Testis (tissue), 2 donors: ENCODE measurements at regions not wholly inside any gene's neighbourhood (a gene's known extent, or its start where the extent isn't known, plus 50 kb on each side); places are given as distances from the start of the nearest gene placed in this dataset.

Source experiments
- DNase-seq: peaks from one replicate; pipeline ENCODE4 v3.0.0-alpha.2; 2019
- H3K27ac ChIP-seq, 2 donors: fragments of 200-600 bp; sonication (generic); one replicate each; pipeline ENCODE4 v1.5.1; 2019
- H3K27me3 ChIP-seq: fragments of 200-600 bp; sonication (generic); one replicate; pipeline ENCODE4 v1.5.1; 2019
- H3K36me3 ChIP-seq: fragments of 200-600 bp; sonication (generic); one replicate; pipeline ENCODE4 v1.5.1; 2017; ENCODE audit warnings: low read depth; ENCODE audit errors: missing control alignments
- H3K4me1 ChIP-seq: fragments of 200-600 bp; sonication (generic); one replicate; pipeline ENCODE4 v1.5.1; 2019
- H3K4me3 ChIP-seq, 2 donors: fragments of 200-600 bp; sonication (generic); one replicate each; pipeline ENCODE4 v1.5.1; 2017 to 2019
- H3K9me3 ChIP-seq: fragments of 200-600 bp; sonication (generic); one replicate; pipeline ENCODE4 v1.5.1; 2017
- POLR2A ChIP-seq: fragments of 450-650 bp; IDR thresholded peaks from one replicate; pipeline ENCODE4 v1.6.1; 2017; ENCODE audit warnings: antibody characterized with exemption, mild to moderate bottlenecking, moderate library complexity
- WGBS, 2 donors: methylation state at CpG; one replicate each; pipeline ENCODE4 v1.1.5; 2018; 5-methylcytosine and 5-hydroxymethylcytosine counted together
- intact Hi-C: fragments of 100-400 bp; cut with DNase I; formaldehyde crosslinking; loops from one replicate; pipeline ENCODE4 v1.15.1; 2023; ENCODE audit warnings: low total_unique reads
- TF ChIP-seq, protein P1 (sequence below), 3 experiments: fragments of 450-650 bp in 2 of 3; fragments of 200-600 bp in 1 of 3; sonication (generic) in 1 of 3; IDR thresholded peaks; one replicate each; pipeline ENCODE4 v1.5.1; 2016 to 2019; ENCODE audit warnings: antibody characterized with exemption in 3 of 3, mild to moderate bottlenecking in 2 of 3, moderate library complexity in 1 of 3

DNA sequence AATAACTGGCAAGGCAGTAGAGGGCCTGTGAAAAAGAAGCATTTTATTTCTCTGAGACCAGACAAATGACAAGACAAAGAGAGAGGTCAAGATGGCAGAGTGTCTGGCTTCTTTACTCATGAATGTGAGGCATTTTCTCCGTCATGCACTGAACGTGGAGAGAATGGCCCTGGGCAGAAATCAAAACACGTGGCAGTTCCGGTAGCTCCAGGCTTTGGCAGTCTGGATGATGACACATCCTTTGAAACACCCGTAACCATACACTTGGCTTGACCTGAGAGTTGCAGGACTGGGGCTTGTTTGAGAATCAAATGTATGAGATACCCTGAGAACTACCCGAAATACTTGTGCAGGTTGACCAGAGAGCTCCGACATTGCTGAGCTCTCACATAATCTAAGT, 537.6 kb downstream of the ACTR3B start:
- no peak for TF ChIP-seq POLR2A
- TF ChIP-seq, protein P1, sequence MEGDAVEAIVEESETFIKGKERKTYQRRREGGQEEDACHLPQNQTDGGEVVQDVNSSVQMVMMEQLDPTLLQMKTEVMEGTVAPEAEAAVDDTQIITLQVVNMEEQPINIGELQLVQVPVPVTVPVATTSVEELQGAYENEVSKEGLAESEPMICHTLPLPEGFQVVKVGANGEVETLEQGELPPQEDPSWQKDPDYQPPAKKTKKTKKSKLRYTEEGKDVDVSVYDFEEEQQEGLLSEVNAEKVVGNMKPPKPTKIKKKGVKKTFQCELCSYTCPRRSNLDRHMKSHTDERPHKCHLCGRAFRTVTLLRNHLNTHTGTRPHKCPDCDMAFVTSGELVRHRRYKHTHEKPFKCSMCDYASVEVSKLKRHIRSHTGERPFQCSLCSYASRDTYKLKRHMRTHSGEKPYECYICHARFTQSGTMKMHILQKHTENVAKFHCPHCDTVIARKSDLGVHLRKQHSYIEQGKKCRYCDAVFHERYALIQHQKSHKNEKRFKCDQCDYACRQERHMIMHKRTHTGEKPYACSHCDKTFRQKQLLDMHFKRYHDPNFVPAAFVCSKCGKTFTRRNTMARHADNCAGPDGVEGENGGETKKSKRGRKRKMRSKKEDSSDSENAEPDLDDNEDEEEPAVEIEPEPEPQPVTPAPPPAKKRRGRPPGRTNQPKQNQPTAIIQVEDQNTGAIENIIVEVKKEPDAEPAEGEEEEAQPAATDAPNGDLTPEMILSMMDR (IDR thresholded peaks at IDR 0.05) = no peak
- H3K27ac ChIP-seq = no peak overlapping the region
- H3K27me3 ChIP-seq = no peaks in the 10 kb centered on the region
- H3K4me1 ChIP-seq = no peaks in the 10 kb centered on the region
- no peak for DNase-seq
- WGBS, 2 donors = 82 to 83% methylated on average over 7 of the region's 7 CpGs
- H3K4me3 ChIP-seq = no peak overlapping the region
- intact Hi-C loops = no loop called here
- H3K36me3 ChIP-seq = no peaks in the 10 kb centered on the region
- H3K9me3 ChIP-seq = no peaks in the 10 kb centered on the region

DNA sequence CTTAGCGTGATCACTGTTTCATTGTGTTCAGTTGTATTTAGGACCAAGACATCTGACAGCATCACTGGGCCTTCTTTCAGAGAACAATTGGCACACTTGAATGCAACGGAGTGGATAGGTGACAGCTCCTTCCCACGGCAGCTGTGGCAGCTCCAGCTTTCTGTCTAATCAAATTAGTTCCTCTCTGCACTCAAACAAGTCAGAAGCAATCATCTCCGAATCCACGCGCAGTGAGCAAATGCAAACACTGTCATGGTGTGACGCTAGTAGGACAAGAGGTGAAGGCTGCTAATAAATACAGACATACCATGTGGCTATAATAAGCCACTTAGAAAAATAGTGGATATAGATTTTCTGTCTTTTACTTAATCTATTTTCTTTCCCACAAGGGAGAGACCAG, 542.4 kb downstream of the ACTR3B start:
- no peaks in the 10 kb centered on the region for H3K4me1 ChIP-seq
- H3K4me3 ChIP-seq = no peak overlapping the region
- H3K27ac ChIP-seq = no peak overlapping the region
- no peak for TF ChIP-seq POLR2A
- TF ChIP-seq, protein P1 (IDR thresholded peaks at IDR 0.05) = no peak
- intact Hi-C loops = no loop called here
- no peaks in the 10 kb centered on the region for H3K9me3 ChIP-seq
- no peaks in the 10 kb centered on the region for H3K27me3 ChIP-seq
- WGBS, 2 donors = 71 to 81% methylated on average over 7 of the region's 7 CpGs
- no peaks in the 10 kb centered on the region for H3K36me3 ChIP-seq
- no peak for DNase-seq

DNA sequence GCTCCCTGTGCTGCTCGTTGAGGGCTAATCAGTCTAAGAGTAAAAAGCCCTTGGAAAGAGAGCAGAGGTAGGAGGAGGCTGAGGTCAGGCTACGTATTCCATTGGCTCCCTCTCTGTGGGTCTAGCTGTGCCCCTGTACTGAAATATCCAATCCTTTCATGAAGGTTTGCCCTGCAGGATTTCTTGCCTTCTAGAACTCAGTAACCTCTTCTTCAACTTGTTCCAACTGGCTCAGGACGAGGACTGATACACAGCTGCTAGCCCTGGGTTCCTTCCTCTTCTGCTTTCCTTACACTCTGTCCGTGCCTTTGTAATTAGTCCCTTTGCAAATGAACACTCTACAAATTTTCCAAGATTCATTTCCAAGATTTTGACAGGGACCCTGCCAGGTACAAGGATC, 560.5 kb downstream of the ACTR3B start:
- Histone ChIP-seq H3K27ac (no peak overlapping the region), H3K4me3 (no peak overlapping the region), H3K9me3 (no peaks in the 10 kb centered on the region), H3K4me1 (no peaks in the 10 kb centered on the region), H3K27me3 (no peaks in the 10 kb centered on the region), H3K36me3 (no peaks in the 10 kb centered on the region)
- WGBS, 2 donors = 28 to 41% methylated on average over 4 of the region's 4 CpGs
- no peak for DNase-seq
- TF ChIP-seq POLR2A = no peak
- TF ChIP-seq, protein P1 (IDR thresholded peaks at IDR 0.05) = no peak
- intact Hi-C loops = no loop called here

DNA sequence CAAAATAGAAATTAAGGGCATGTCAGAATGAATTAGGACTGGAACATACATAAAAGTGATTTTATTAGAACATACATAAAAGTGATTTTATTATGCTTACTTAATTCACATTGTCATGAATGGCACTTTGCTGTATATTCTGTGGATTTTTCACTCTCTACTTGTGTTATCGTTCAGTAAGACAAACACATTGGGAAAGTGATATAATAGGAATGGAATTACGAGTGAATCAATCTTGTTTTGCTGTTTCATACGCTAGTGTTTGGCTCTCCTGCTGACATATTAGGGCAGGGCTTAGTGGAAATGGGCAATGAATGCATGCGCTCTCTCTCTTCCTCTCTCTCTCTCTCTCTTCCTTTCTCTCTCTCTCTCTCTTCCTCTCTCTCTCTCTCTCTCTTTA, 561.1 kb downstream of the ACTR3B start:
- intact Hi-C loops = no loop called here
- TF ChIP-seq, protein P1 (IDR thresholded peaks at IDR 0.05) = no peak
- no peak for TF ChIP-seq POLR2A
- H3K4me1 ChIP-seq = no peaks in the 10 kb centered on the region
- 64 to 80% methylated on average over 4 of the region's 4 CpGs for WGBS, 2 donors
- H3K4me3 ChIP-seq = no peak overlapping the region
- no peak overlapping the region for H3K27ac ChIP-seq
- H3K27me3 ChIP-seq = no peaks in the 10 kb centered on the region
- no peak for DNase-seq
- H3K9me3 ChIP-seq = no peaks in the 10 kb centered on the region
- H3K36me3 ChIP-seq = no peaks in the 10 kb centered on the region

DNA sequence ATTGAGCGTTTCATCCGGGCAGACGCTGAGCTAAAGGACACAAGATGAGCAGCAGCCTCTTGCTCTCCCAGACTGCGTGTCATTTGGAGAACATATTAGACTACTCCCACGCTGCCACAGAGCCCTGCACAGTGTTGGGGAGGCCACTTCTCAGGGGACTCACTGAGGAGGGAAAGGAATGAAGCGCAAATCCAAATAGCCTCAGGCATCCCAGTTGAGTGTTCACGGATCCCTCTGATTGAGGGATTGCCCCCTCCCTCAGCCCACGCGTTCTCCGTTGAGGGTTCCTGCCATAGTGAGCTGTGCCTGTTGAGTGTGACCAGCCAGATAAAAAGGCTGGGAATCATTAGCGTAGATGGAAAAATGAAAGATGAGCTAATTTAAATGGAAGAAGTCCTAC, 563.4 kb downstream of the ACTR3B start:
- Histone ChIP-seq H3K4me3 (no peak overlapping the region), H3K36me3 (no peaks in the 10 kb centered on the region), H3K9me3 (no peaks in the 10 kb centered on the region), H3K27me3 (no peaks in the 10 kb centered on the region), H3K4me1 (no peaks in the 10 kb centered on the region), H3K27ac (no peak overlapping the region)
- WGBS, 2 donors = 70 to 72% methylated on average over 11 of the region's 11 CpGs
- TF ChIP-seq, protein P1 (IDR thresholded peaks at IDR 0.05) = no peak
- TF ChIP-seq POLR2A = no peak
- intact Hi-C loops = no loop called here
- DNase-seq = no peak
